ENCODE measurements at regions not wholly inside any gene's neighbourhood (a gene's known extent, or its start where the extent isn't known, plus 50 kb on each side); places are given as distances from the start of the nearest gene placed in this dataset.
"Not testable (repeated sequence)": the region's sequence is repeated elsewhere in the genome, so short reads cannot be mapped to it uniquely, and the experiment has no call there.

- not testable (repeated sequence) for H3K4me3 ChIP-seq; H3K36me3 ChIP-seq (ENCODE audit: control insufficient read depth in 4 of 4, insufficient read depth in 4 of 4, low read length in 4 of 4); H3K4me1 ChIP-seq (ENCODE audit: control insufficient read depth in 5 of 5, insufficient read depth in 5 of 5, low read length in 5 of 5); H3K27me3 ChIP-seq (ENCODE audit: control insufficient read depth in 3 of 3, insufficient read depth in 3 of 3, low read length in 2 of 3); H3K9ac ChIP-seq (ENCODE audit: insufficient read depth in 1 of 2, low read length in 2 of 2); H3K27ac ChIP-seq (ENCODE audit: low read depth in 1 of 2, low read length in 1 of 2); H3K9me3 ChIP-seq (ENCODE audit: control insufficient read depth in 4 of 4, insufficient read depth in 3 of 4, low read length in 3 of 4); ATAC-seq (ENCODE audit: insufficient read depth, low FRiP score); DNase-seq
- WGBS, 2 donors = no CpG with 5 or more reads among the region's 2 CpGs
Measured at GRCh38 chr15:21031703-21032102, 165.6 kb upstream of the POTEB2 start.

DNA sequence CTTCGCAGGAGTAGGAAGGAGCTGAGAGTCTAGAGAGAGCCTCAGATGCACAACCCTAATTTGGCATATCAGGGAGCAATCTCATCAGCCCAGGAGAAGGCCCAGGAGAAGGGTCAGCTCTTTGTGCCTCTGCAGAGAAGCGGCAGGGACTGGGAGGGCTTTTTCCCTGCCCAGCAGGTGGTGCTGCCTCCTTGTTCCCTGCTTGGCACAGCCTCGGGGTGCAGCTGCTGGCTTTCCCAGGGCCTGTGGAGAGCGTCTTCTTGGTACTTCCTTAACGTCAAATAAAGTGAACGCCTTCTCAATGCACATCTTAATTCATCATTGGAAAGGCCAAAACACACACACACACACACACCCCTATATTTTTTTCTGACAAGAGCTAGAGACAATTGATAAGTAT is 162.9 kb upstream of the POTEB2 start:
- not testable (repeated sequence) for ATAC-seq (ENCODE audit: insufficient read depth, low FRiP score); H3K27me3 ChIP-seq (ENCODE audit: control insufficient read depth in 3 of 3, insufficient read depth in 3 of 3, low read length in 2 of 3); H3K27ac ChIP-seq (ENCODE audit: low read depth in 1 of 2, low read length in 1 of 2); H3K36me3 ChIP-seq (ENCODE audit: control insufficient read depth in 4 of 4, insufficient read depth in 4 of 4, low read length in 4 of 4); DNase-seq; H3K9me3 ChIP-seq (ENCODE audit: control insufficient read depth in 4 of 4, insufficient read depth in 3 of 4, low read length in 3 of 4); H3K4me3 ChIP-seq; H3K4me1 ChIP-seq (ENCODE audit: control insufficient read depth in 5 of 5, insufficient read depth in 5 of 5, low read length in 5 of 5); H3K9ac ChIP-seq (ENCODE audit: insufficient read depth in 1 of 2, low read length in 2 of 2)
- 67% methylated on average over 1 of the region's 6 CpGs; no CpG with 5 or more reads in 1 of the 2 donors for WGBS, 2 donors

GRCh38 chr15:21027942-21028341 is 161.8 kb upstream of the POTEB2 start:
- DNase-seq; H3K36me3 ChIP-seq (ENCODE audit: control insufficient read depth in 4 of 4, insufficient read depth in 4 of 4, low read length in 4 of 4); H3K27me3 ChIP-seq (ENCODE audit: control insufficient read depth in 3 of 3, insufficient read depth in 3 of 3, low read length in 2 of 3); H3K9ac ChIP-seq (ENCODE audit: insufficient read depth in 1 of 2, low read length in 2 of 2); ATAC-seq (ENCODE audit: insufficient read depth, low FRiP score); H3K4me1 ChIP-seq (ENCODE audit: control insufficient read depth in 5 of 5, insufficient read depth in 5 of 5, low read length in 5 of 5); H3K27ac ChIP-seq (ENCODE audit: low read depth in 1 of 2, low read length in 1 of 2); H3K9me3 ChIP-seq (ENCODE audit: control insufficient read depth in 4 of 4, insufficient read depth in 3 of 4, low read length in 3 of 4); H3K4me3 ChIP-seq: not testable (repeated sequence)
- WGBS, 2 donors = 63 to 82% methylated on average over 3 to 5 of the region's 9 CpGs

GRCh38 chr15:21026848-21027247 is 160.7 kb upstream of the POTEB2 start:
- not testable (repeated sequence) for H3K36me3 ChIP-seq (ENCODE audit: control insufficient read depth in 4 of 4, insufficient read depth in 4 of 4, low read length in 4 of 4); H3K9me3 ChIP-seq (ENCODE audit: control insufficient read depth in 4 of 4, insufficient read depth in 3 of 4, low read length in 3 of 4); H3K9ac ChIP-seq (ENCODE audit: insufficient read depth in 1 of 2, low read length in 2 of 2); H3K4me3 ChIP-seq; H3K27ac ChIP-seq (ENCODE audit: low read depth in 1 of 2, low read length in 1 of 2); H3K4me1 ChIP-seq (ENCODE audit: control insufficient read depth in 5 of 5, insufficient read depth in 5 of 5, low read length in 5 of 5); H3K27me3 ChIP-seq (ENCODE audit: control insufficient read depth in 3 of 3, insufficient read depth in 3 of 3, low read length in 2 of 3); ATAC-seq (ENCODE audit: insufficient read depth, low FRiP score); DNase-seq
- 88% methylated on average over 9 of the region's 12 CpGs; no CpG with 5 or more reads in 1 of the 2 donors for WGBS, 2 donors

GRCh38 chr15:21024235-21024987 is 158.3 kb upstream of the POTEB2 start:
- H3K9me3 ChIP-seq (ENCODE audit: control insufficient read depth in 4 of 4, insufficient read depth in 3 of 4, low read length in 3 of 4); H3K9ac ChIP-seq (ENCODE audit: insufficient read depth in 1 of 2, low read length in 2 of 2); DNase-seq; H3K27me3 ChIP-seq (ENCODE audit: control insufficient read depth in 3 of 3, insufficient read depth in 3 of 3, low read length in 2 of 3); H3K27ac ChIP-seq (ENCODE audit: low read depth in 1 of 2, low read length in 1 of 2); H3K36me3 ChIP-seq (ENCODE audit: control insufficient read depth in 4 of 4, insufficient read depth in 4 of 4, low read length in 4 of 4); ATAC-seq (ENCODE audit: insufficient read depth, low FRiP score); H3K4me1 ChIP-seq (ENCODE audit: control insufficient read depth in 5 of 5, insufficient read depth in 5 of 5, low read length in 5 of 5); H3K4me3 ChIP-seq: not testable (repeated sequence)
- 86 to 87% methylated on average over 13 to 18 of the region's 18 CpGs for WGBS, 2 donors

GRCh38 chr15:21018176-21018575 is 152.1 kb upstream of the POTEB2 start:
- not testable (repeated sequence) for ATAC-seq (ENCODE audit: insufficient read depth, low FRiP score); DNase-seq; H3K27ac ChIP-seq (ENCODE audit: low read depth in 1 of 2, low read length in 1 of 2); H3K4me1 ChIP-seq (ENCODE audit: control insufficient read depth in 5 of 5, insufficient read depth in 5 of 5, low read length in 5 of 5); H3K9ac ChIP-seq (ENCODE audit: insufficient read depth in 1 of 2, low read length in 2 of 2); H3K9me3 ChIP-seq (ENCODE audit: control insufficient read depth in 4 of 4, insufficient read depth in 3 of 4, low read length in 3 of 4); H3K27me3 ChIP-seq (ENCODE audit: control insufficient read depth in 3 of 3, insufficient read depth in 3 of 3, low read length in 2 of 3); H3K36me3 ChIP-seq (ENCODE audit: control insufficient read depth in 4 of 4, insufficient read depth in 4 of 4, low read length in 4 of 4); H3K4me3 ChIP-seq
- 79 to 95% methylated on average over 8 to 10 of the region's 11 CpGs for WGBS, 2 donors

- not testable (repeated sequence) for H3K4me3 ChIP-seq; H3K9me3 ChIP-seq (ENCODE audit: control insufficient read depth in 4 of 4, insufficient read depth in 3 of 4, low read length in 3 of 4); H3K36me3 ChIP-seq (ENCODE audit: control insufficient read depth in 4 of 4, insufficient read depth in 4 of 4, low read length in 4 of 4); H3K4me1 ChIP-seq (ENCODE audit: control insufficient read depth in 5 of 5, insufficient read depth in 5 of 5, low read length in 5 of 5); DNase-seq; H3K9ac ChIP-seq (ENCODE audit: insufficient read depth in 1 of 2, low read length in 2 of 2); H3K27ac ChIP-seq (ENCODE audit: low read depth in 1 of 2, low read length in 1 of 2); H3K27me3 ChIP-seq (ENCODE audit: control insufficient read depth in 3 of 3, insufficient read depth in 3 of 3, low read length in 2 of 3); ATAC-seq (ENCODE audit: insufficient read depth, low FRiP score)
- whole genome bisulfite sequencing, 2 donors = 65 to 84% methylated on average over 4 to 6 of the region's 9 CpGs
Measured at GRCh38 chr15:21017326-21017725, 151.2 kb upstream of the POTEB2 start.

GRCh38 chr15:21016589-21016988 is 150.5 kb upstream of the POTEB2 start:
- not testable (repeated sequence) for H3K36me3 ChIP-seq (ENCODE audit: control insufficient read depth in 4 of 4, insufficient read depth in 4 of 4, low read length in 4 of 4); ATAC-seq (ENCODE audit: insufficient read depth, low FRiP score); H3K4me1 ChIP-seq (ENCODE audit: control insufficient read depth in 5 of 5, insufficient read depth in 5 of 5, low read length in 5 of 5)

More at GRCh38 chr15:21016589-21016988, 150.5 kb upstream of the POTEB2 start:
- not testable (repeated sequence) for H3K4me3 ChIP-seq; H3K27ac ChIP-seq (ENCODE audit: low read depth in 1 of 2, low read length in 1 of 2); H3K9ac ChIP-seq (ENCODE audit: insufficient read depth in 1 of 2, low read length in 2 of 2); DNase-seq; H3K9me3 ChIP-seq (ENCODE audit: control insufficient read depth in 4 of 4, insufficient read depth in 3 of 4, low read length in 3 of 4); H3K27me3 ChIP-seq (ENCODE audit: control insufficient read depth in 3 of 3, insufficient read depth in 3 of 3, low read length in 2 of 3)
- 76 to 92% methylated on average over 2 to 3 of the region's 4 CpGs for WGBS, 2 donors

Measured in lung (tissue), 9 donors.